Osteocyte (in vitro differentiated cells): ENCODE measurements at regions not wholly inside any gene's neighbourhood (a gene's known extent, or its start where the extent isn't known, plus 50 kb on each side); places are given as distances from the start of the nearest gene placed in this dataset.
"Not testable (repeated sequence)": the region's sequence is repeated elsewhere in the genome, so short reads cannot be mapped to it uniquely, and the experiment has no call there.

Experiments used
- DNase-seq: peaks from one replicate; pipeline ENCODE4 v3.0.0; 2021; ENCODE audit warnings: mixed read lengths; ENCODE audit not compliant: unreplicated experiment; ENCODE audit errors: extremely low spot score
- H3K27ac Mint-ChIP-seq: one replicate; pipeline ENCODE4 v1.8.0; 2021; ENCODE audit warnings: mild to moderate bottlenecking, mixed read lengths; ENCODE audit not compliant: unreplicated experiment
- H3K27me3 Mint-ChIP-seq: one replicate; pipeline ENCODE4 v1.8.0; 2021; ENCODE audit warnings: mixed read lengths; ENCODE audit not compliant: unreplicated experiment
- H3K36me3 Mint-ChIP-seq: one replicate; pipeline ENCODE4 v1.8.0; 2021; ENCODE audit warnings: mixed read lengths; ENCODE audit not compliant: unreplicated experiment
- H3K4me1 Mint-ChIP-seq: one replicate; pipeline ENCODE4 v1.8.0; 2021; ENCODE audit warnings: mixed read lengths; ENCODE audit not compliant: unreplicated experiment
- H3K4me3 Mint-ChIP-seq: one replicate; pipeline ENCODE4 v1.8.0; 2021; ENCODE audit warnings: mild to moderate bottlenecking, moderate library complexity, mixed read lengths; ENCODE audit not compliant: unreplicated experiment
- H3K9me3 Mint-ChIP-seq: one replicate; pipeline ENCODE4 v1.8.0; 2021; ENCODE audit warnings: mixed read lengths; ENCODE audit not compliant: unreplicated experiment
- CTCF ChIP-seq: fragments of 200-600 bp; sonication (generic); IDR thresholded peaks from 2 replicates; pipeline ENCODE4 v1.5.0; 2021; ENCODE audit warnings: antibody characterized with exemption, mild to moderate bottlenecking, moderate library complexity

- no peaks in the 10 kb centered on the region for H3K36me3 Mint-ChIP-seq
- no peaks in the 10 kb centered on the region for H3K9me3 Mint-ChIP-seq
- no peaks in the 10 kb centered on the region for H3K27me3 Mint-ChIP-seq
- no peak overlapping the region for H3K27ac Mint-ChIP-seq
- H3K4me1 Mint-ChIP-seq: peaks cover 12% of the 10 kb centered on the region
- TF ChIP-seq CTCF: no peak
- no peak overlapping the region for H3K4me3 Mint-ChIP-seq
- no peak for DNase-seq
Measured at GRCh38 chr4:101414496-101414895, 67.2 kb upstream of the PPP3CA start.

DNA sequence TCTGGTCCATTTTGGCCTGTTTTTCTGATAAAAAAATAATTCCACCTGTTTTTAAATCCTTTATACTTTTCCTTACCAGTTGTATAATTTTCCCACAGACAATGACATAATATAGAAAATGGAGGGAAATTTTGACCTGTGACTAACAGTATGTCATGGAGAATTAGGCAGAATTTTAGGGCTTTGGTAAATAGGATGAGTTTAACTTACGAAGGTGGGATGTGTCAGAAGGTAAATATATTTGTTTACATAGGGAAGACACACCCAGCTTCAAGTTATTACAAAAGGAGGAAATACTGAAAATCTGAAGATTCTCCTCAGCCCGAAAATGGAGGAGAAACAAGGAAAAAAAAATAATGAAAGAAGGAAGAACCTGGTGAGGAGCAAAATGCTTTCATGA, 64.6 kb upstream of the PPP3CA start:
- no peak for TF ChIP-seq CTCF
- no peak overlapping the region for H3K27ac Mint-ChIP-seq

GRCh38 chr4:101411281-101411910, 64.1 kb upstream of the PPP3CA start:
- H3K4me3 Mint-ChIP-seq, H3K9me3 Mint-ChIP-seq, H3K36me3 Mint-ChIP-seq, H3K4me1 Mint-ChIP-seq, DNase-seq, H3K27ac Mint-ChIP-seq, H3K27me3 Mint-ChIP-seq: not testable (repeated sequence)

More for the DNA sequence above, 64.6 kb upstream of the PPP3CA start:
- DNase-seq: no peak
- Mint-ChIP-seq H3K4me3 (no peak overlapping the region), H3K27me3 (no peaks in the 10 kb centered on the region), H3K36me3 (no peaks in the 10 kb centered on the region), H3K4me1 (peaks cover 9% of the 10 kb centered on the region), H3K9me3 (no peaks in the 10 kb centered on the region)

GRCh38 chr4:101400096-101400495, 52.8 kb upstream of the PPP3CA start:
- H3K4me1 Mint-ChIP-seq: peaks cover 6% of the 10 kb centered on the region
- no peak overlapping the region for H3K27ac Mint-ChIP-seq
- TF ChIP-seq CTCF: no peak
- H3K9me3 Mint-ChIP-seq: no peaks in the 10 kb centered on the region
- no peaks in the 10 kb centered on the region for H3K27me3 Mint-ChIP-seq
- no peaks in the 10 kb centered on the region for H3K36me3 Mint-ChIP-seq
- no peak overlapping the region for H3K4me3 Mint-ChIP-seq
- DNase-seq: no peak

- peaks cover 6% of the 10 kb centered on the region for H3K4me1 Mint-ChIP-seq
- H3K9me3 Mint-ChIP-seq: no peaks in the 10 kb centered on the region
Measured at GRCh38 chr4:101398807-101399206, 51.5 kb upstream of the PPP3CA start.

More at GRCh38 chr4:101398807-101399206, 51.5 kb upstream of the PPP3CA start:
- H3K27ac Mint-ChIP-seq: no peak overlapping the region
- H3K36me3 Mint-ChIP-seq: no peaks in the 10 kb centered on the region
- no peak for TF ChIP-seq CTCF
- DNase-seq: no peak
- H3K4me3 Mint-ChIP-seq: no peak overlapping the region
- H3K27me3 Mint-ChIP-seq: peaks cover 3% of the 10 kb centered on the region
